Dermis microvascular lymphatic vessel endothelial cell (primary cell): ENCODE measurements at regions not wholly inside any gene's neighbourhood (a gene's known extent, or its start where the extent isn't known, plus 50 kb on each side); places are given as distances from the start of the nearest gene placed in this dataset.
"Not testable (repeated sequence)": the region's sequence is repeated elsewhere in the genome, so short reads cannot be mapped to it uniquely, and the experiment has no call there.

Source experiments
- DNase-seq, 2 donors: peaks; one replicate each; pipeline versions ENCODE4 v3.0.0 to v3.0.0-alpha.2; 2010; ENCODE audit warnings: low read depth in 2 of 2

GRCh38 chr15:20289538-20290103 is 252.0 kb downstream of the GOLGA6L6 start:
- DNase-seq: not testable (repeated sequence)

- DNase-seq: not testable (repeated sequence)
Observed at GRCh38 chr15:20288800-20289537, 252.6 kb downstream of the GOLGA6L6 start.

DNA sequence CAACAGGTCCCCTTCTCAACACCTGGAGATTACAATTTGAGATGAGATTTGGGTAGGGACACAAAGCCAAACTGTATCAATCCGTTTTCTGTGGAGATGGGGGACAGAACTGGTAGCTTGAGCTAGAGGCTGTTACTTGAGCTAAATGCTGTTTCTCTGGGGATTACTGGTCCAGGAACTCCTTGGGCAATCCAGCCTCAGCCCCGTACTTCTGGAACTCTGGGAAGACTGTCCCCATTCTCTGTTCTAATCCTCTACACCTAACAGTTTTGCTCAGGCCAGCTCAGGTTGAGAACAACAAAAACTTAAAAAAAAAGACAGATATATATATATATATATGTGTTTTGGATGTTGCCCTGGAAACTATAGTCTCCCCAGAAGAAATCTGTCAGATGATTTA is 255.0 kb downstream of the GOLGA6L6 start:
- DNase-seq: not testable (repeated sequence)

GRCh38 chr15:20285696-20286300 is 255.8 kb downstream of the GOLGA6L6 start:
- DNase-seq: not testable (repeated sequence)

- not testable (repeated sequence) for DNase-seq
Observed at GRCh38 chr15:20284891-20285535, 256.6 kb downstream of the GOLGA6L6 start.

- DNase-seq: not testable (repeated sequence)
Observed at GRCh38 chr15:20283651-20284050, 257.9 kb downstream of the GOLGA6L6 start.

DNA sequence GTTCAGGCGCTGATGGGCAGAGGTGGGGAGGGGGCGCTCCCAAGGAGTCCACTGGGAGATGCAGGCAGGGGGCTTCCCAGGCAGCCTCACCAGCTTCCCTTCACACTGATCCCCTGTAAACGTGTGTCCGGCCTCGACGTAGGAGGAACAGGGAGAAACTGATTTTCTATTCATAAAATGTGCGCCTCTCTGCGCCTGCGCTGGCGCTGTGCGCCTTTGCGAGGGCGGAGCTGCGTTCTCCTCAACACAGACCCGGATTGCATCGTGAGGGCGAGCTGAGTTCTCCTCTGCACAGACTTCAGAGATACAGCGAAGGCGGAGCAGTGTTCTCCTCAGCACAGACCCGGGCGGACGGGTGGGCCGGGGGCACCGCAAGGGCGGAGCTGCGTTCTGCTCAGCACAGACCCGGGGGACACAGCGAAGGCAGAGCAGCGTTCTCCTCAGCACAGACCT is 259.1 kb downstream of the GOLGA6L6 start:
- DNase-seq: not testable (repeated sequence)

DNA sequence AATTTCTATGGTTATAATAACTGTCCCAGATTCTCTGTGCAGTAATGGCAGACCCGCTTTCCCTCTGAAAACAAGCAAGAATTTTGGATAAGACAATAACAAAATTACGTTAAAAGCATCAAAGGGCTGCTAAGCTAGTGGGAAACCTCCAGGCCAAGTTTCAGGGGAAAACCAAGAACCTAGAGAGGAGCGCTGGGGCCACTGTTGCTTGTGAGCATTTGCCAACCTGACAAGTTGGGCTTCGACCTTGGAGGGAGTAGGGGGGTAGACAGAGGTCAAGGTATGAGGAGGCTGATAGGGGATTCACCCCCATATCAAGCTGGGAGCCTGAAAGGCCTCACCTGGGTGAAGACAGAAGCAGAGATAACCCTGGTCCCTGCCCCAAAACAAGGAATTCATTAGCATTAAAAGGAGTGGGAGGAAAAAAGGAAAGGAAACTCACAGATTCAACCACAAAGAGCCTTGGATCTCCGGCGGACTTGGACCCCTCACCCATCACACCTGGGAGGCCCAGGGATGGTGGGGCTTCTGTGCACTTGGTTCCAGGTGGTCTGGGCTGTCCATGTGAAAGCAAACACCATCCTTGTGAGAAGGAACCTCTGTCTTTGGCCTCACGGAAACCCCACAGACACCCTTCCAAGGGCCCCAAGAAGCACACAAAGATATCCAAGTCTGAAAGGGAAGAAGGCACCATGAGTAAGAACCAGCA is 259.9 kb downstream of the GOLGA6L6 start:
- DNase-seq: not testable (repeated sequence)

- no peak for DNase-seq
Observed at GRCh38 chr15:20280933-20281463, 260.6 kb downstream of the GOLGA6L6 start.

- DNase-seq: not testable (repeated sequence)
Observed at GRCh38 chr15:20280141-20280932, 261.3 kb downstream of the GOLGA6L6 start.

DNA sequence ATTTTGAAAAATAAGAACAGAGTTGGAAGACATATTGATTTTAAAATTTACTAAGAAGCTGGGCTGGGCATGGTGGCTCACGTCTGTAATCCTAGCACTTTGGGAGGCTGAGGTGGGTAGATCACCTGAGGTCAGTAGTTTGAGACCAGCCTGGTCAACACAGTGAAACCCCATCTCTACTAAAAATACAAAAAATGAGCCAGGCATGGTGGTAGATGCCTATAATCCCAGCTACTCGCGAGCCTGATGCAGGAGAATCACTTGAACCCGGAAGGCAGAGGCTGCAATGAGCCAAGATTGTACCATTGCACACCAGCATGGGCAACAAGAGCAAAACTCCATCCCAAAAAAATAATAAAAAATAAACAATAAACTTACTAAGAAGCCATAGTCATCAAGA is 262.5 kb downstream of the GOLGA6L6 start:
- not testable (repeated sequence) for DNase-seq

DNA sequence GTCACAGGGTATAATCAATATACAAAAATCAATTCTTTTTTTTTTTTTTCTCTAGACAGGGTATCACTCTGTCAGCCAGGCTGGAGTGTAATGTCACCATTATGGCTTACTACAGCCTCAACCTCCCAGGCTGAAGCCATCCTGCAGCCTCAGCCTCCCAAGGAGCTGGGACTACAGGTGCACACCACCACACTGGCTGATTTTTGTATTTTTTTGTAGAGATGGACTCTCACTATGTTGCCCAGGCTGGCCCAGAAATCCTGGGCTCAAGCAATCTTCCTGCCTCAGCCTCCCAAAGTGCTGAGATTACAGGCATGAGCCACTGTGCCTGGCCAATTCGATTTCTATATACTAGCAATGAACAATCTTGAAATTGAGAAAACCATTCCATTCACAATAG is 263.2 kb downstream of the GOLGA6L6 start:
- DNase-seq: not testable (repeated sequence)

DNA sequence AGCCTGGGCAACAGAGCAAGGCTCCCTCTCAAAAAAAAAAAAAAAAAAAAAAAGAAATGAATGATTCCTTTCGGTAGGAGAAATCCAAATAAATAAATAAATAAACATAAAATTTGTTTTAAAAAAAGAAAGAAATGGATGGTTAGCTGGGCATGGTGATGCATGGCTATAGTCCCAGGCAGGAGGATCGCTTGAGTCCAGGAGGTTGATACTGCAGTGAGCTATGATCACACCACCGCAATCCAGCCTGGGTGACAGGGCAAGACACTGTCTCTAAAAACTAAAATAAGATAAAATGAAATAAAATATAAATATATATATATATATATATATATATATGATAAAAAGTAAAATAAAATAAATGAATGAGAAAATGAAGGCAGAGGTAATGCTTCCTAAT is 264.1 kb downstream of the GOLGA6L6 start:
- DNase-seq: not testable (repeated sequence)

GRCh38 chr15:20276312-20277114 is 265.1 kb downstream of the GOLGA6L6 start:
- not testable (repeated sequence) for DNase-seq

- DNase-seq: not testable (repeated sequence)
Observed at GRCh38 chr15:20275373-20275967, 266.1 kb downstream of the GOLGA6L6 start.

GRCh38 chr15:20272422-20273184 is 269.0 kb downstream of the GOLGA6L6 start:
- DNase-seq: no peak

DNA sequence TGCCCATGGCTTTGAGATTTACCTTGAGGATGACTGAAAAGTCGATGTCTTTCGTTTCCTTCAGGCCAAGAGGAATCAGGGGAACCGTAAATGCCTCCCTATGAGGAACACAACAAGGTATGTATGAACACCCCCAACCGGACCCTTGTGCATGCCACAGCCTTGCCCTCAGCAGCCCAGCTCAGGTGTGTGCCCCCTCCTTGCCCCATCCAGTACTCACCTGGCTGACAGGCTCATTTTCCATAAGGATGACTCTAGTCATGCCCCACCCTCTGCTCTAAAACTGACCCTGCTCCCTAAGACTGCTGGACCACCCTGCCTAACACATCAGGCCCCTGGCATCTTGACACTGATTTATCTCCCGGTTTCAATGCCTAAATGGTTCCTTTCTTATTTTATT is 270.0 kb downstream of the GOLGA6L6 start:
- DNase-seq: no peak

DNA sequence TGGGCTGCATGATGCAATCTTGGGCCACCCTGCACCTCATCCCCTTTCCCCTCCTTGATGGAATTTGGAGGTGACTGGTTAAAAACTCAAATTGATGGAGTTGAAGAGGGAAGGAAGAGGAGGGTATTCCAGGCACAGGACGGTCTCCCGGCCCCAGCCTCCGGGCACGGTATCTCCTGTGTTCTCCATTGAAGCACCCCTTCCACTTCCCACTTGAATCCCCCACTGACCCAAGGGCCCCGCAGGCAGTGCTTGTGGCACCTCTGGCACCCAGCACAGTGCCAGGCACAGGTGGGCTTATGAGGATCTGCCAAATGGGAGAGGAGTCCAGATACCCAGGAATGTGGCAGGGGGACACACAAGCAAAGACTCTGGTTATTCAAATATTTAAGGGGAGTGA is 271.6 kb downstream of the GOLGA6L6 start:
- not testable (repeated sequence) for DNase-seq
